HG03159 (cell line): ENCODE measurements at regions not wholly inside any gene's neighbourhood (a gene's known extent, or its start where the extent isn't known, plus 50 kb on each side); places are given as distances from the start of the nearest gene placed in this dataset.

Experiments
- ATAC-seq: cut with Tn5 transposase; IDR thresholded peaks from one replicate; pipeline ENCODE4 v1.9.1; 2021; ENCODE audit warnings: mild to moderate bottlenecking, moderate library complexity; ENCODE audit not compliant: unreplicated experiment

DNA sequence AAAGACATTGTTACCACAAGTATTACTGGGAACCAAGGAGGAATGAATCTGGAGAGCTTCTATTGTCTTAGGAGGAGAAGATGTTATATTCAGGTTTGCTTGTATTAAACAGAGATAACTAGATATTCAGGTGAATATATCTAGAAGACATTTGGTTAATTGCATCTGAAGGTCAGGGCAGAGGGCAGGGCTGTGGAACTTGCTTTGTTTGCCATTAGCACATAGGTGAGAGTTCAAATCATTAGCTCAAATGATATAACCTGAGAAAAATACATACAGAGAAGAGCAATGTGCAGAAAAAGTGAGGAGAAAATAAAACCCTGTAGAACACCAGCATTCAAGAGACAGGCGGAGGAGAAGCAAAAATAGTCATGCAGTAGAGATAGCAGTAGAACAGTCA lies 116.8 kb downstream of the DNAJB9 start:
- ATAC-seq = no peak

DNA sequence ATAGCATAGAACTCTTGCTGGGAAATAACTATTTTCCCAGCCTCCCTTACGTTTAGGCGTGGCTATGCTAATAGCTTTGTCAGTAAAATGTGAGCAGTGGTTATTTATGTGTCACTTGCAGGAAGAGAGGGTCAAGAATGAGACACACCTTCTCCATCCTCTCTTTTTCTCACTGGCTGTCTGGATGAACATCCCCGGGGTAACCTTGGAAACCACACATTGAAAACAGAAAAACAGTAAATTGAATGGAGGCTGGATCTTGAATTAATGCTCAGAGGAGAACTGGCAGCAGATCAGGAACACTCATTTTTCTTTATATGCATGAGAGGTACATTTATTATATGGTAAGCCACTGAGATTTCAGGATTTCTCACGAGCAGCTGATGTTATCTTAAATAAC lies 127.6 kb downstream of the DNAJB9 start:
- ATAC-seq = no peak

DNA sequence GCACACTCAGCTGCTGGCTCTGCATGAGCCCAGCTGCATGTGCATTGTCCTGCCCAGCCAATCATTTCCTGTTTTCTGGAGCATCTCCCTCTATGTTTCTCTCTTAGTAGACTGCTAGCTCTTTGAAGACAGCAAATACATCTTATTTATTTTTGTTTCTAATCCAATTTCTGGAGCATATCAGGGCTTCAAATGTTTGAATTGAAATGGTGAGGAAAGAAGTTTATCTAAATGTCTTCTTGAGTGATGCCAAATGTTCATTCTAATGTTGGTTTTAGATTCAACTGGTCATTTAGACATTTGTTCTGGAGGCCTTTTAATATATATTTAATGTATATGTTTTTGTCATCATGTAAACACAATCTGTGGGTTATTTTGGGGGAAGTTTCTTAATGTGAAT lies 141.9 kb downstream of the DNAJB9 start:
- ATAC-seq = no peak

DNA sequence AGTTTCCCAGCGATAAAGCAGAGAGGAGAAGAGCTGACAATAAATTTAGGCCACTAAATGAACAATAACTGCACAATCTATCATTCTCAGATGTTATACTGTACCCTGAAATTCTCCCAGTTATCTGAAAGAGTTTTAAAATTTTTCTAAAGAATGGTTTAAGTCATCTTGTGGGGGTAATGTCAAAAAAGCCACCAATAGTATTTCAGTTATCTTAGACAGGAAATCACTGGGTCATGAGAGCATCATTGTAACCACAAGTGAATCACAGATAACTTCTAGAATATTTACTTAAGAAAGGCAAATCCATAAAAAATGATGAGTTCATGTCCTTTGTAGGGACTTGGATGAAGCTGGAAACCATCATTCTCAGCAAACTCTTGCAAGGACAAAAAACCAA lies 147.1 kb downstream of the DNAJB9 start:
- ATAC-seq = no peak

DNA sequence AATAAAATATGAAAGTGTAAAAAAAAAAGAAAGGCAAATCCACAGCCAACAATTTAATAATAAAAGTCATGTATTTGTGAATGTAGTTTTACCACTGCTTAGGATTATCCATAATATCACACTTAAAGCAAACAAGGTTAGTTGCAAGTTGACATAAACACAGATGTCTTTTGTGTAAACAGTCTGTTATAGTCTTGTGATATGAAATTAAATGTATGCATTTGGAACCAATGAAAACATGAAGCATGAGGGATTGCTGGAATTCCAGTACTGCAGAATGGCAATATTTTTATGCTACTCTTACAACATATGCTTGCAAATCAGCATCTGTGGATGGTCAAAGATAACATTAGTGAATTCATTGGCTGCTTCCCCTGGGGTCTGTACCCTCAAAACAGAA lies 148.1 kb downstream of the DNAJB9 start:
- ATAC-seq = no peak

- no peak for ATAC-seq
These were observed 150.0 kb downstream of the DNAJB9 start for GRCh38 chr7:108719631-108720030.

DNA sequence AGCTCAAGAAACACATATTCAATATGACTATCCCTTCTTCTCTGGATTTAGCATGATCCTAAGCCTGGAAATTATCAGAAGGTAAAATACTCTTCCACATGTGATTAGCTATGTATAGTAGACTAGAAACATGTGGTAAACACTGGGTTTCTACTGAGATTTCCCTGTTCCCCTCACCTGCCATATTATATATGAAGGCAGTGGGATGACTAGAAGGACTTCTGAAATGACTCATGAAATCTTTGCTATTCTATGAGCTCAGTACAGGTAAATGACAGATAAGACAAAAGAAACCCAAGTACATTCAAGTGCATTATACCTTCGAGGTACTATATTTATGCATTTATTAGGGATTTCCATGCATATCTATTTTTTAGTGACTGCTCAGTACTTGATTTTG lies 152.9 kb downstream of the DNAJB9 start:
- ATAC-seq = no peak

- no peak for ATAC-seq
These were observed 153.7 kb downstream of the DNAJB9 start for GRCh38 chr7:108723381-108723814.

DNA sequence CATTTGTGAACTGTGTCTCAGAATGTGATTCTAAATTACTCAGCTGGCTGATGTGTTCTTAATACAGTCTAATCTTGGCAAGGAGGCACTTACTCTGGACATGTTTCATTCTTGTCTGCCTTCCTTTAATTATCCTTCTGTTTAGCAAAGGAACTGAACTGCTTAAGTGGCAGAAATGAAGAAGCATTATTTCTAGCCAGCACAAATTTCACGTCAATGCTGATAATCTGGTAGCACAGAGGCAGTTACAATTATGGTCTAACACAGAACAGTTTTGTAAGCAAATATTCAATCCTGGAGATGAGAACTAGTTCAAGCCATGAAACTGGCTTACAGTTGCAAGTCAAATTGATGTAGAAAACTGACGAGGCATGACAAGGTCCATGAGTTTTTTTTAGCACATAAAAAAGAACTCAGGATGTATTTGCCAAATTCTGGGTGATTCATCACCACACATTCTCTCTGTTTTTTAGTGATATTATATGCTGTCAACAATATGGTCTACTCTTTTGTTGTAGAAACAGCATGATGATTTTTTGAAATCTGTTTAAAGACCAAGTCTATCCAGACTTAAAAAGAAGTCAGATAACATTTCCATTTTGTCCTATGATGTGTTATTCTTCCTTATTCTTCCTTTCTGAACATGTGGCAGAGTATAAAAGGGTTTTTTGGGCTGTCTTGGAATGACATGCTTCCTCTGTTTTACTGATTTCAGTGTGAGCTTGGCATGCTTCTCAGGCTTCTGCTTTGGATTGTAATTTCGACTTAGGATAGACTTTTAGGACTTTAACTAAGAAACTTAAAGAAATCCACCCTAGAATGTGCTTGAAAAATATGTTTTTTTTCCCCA lies 154.8 kb downstream of the DNAJB9 start:
- ATAC-seq = no peak

GRCh38 chr7:108735814-108736213 lies 166.1 kb downstream of the DNAJB9 start:
- ATAC-seq = no peak

GRCh38 chr7:108736221-108736891 lies 166.7 kb downstream of the DNAJB9 start:
- ATAC-seq = no peak

- ATAC-seq = no peak
These were observed 201.5 kb downstream of the DNAJB9 start for GRCh38 chr7:108770981-108771745.

DNA sequence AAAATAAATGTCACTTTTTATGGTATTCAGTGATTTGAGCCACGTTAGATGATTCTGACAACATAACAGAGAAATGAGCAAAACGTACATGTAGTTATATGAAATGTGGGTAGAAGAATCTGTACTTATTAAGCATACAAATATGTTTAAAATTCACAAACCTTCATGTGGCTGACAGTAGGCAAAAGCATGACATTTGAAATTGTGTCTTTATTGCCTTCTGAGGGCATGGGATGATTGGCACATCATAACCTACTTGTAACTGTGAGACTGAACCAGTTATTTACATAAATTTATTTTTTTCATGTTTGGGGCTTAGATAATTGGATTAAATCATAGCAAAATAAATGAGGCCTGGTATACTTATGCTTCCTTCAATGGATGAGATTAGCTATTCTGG lies 202.2 kb downstream of the DNAJB9 start:
- ATAC-seq = no peak

DNA sequence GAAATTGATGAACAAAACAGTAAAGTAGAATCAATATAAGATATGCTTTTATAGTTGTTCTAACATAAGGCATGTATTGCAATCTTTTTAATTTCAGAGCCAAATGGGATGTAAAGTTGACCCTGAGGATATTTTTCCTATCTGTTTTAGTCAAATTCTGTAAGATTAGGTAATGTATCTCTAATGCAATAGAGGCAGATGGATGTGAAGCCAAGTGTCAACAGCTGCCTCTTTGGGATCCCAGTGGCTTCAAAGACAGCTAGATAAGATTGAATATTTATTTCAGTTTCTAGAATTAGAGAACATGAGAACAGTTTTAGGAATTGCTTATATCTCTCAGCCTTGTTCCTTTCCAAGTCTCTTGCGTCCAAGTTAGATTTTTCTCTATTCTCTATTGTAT lies 208.3 kb downstream of the DNAJB9 start:
- ATAC-seq = no peak

- ATAC-seq = no peak
These were observed 219.8 kb downstream of the DNAJB9 start for GRCh38 chr7:108789451-108789850.

GRCh38 chr7:108794466-108794865 lies 224.8 kb downstream of the DNAJB9 start:
- ATAC-seq = no peak

DNA sequence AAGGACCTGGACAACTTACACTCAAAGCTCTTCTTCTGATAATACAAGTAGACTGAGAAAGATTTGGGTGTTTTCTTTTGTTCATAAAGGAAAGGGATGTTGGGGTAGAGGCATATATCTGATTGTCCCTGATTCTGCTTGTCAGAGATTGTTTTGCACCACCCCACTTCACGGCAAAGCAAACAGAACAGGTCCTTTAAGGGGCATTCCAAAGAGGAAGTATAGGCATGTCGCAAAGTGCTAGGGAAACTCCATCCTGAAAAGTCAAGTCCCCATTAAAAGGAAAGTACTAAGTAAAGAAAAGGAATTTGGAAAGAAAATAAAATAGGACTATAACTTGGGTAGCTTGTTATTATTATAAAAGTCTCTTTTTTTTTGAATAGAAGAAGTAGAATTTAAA lies 233.0 kb downstream of the DNAJB9 start:
- ATAC-seq = no peak

- ATAC-seq = peak; percentile 75
These were observed 236.2 kb downstream of the DNAJB9 start for GRCh38 chr7:108805808-108806397.

DNA sequence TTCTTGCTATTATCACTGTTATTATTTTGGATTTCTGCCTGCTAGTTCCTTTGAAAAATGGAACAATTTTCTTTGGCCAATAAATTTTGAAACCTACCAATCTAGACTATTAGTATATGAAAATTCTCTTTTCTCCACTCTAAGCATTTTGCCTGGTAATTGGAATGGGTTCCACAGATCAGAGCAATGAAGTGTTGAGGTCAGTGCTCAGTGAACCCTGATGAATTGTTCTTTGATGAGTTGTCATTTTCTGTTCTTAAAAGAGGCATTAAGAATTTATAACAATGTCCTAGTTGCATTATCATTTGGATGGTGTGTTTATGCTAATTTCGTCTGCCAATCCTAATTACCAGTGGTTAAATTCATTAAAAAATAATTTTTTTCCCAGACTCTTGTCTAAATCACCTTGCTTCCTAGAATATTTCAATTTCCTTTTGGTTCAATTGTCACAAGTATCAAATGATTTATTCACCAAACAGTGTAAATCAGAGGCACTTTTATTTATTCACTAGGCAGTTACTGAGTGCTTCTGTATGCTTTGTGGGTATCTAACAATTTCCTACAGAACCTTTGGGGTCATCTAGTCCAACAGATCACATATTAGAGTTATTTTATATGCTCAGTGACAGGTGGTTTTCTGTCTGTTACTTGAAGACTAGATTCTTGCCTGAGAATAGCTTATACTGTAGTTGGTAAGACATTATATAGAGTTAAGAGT lies 239.0 kb downstream of the DNAJB9 start:
- ATAC-seq = no peak

GRCh38 chr7:108809356-108809755 lies 239.7 kb downstream of the DNAJB9 start:
- no peak for ATAC-seq
